Breast epithelium (tissue), 4 donors: ENCODE measurements at regions not wholly inside any gene's neighbourhood (a gene's known extent, or its start where the extent isn't known, plus 50 kb on each side); places are given as distances from the start of the nearest gene placed in this dataset.
"Not testable (repeated sequence)": the region's sequence is repeated elsewhere in the genome, so short reads cannot be mapped to it uniquely, and the experiment has no call there.

Experiments used
- DNase-seq, 2 donors: peaks; one replicate each; pipeline ENCODE4 v3.0.0-alpha.2; 2019; ENCODE audit warnings: low spot score in 2 of 2
- H3K27ac ChIP-seq, 2 donors: fragments of 200-600 bp; sonication (generic) in 1 of 2; one replicate each; pipeline ENCODE4 v1.5.1; 2016 to 2019; ENCODE audit warnings: mild to moderate bottlenecking in 1 of 2
- H3K27me3 ChIP-seq, 2 donors: fragments of 200-600 bp; sonication (generic) in 1 of 2; one replicate each; pipeline versions ENCODE4 v1.5.1 to v1.6.0; 2017 to 2019; ENCODE audit warnings: control low read depth in 1 of 2, mild to moderate bottlenecking in 1 of 2
- H3K36me3 ChIP-seq: fragments of 200-600 bp; one replicate; pipeline ENCODE4 v1.5.1; 2019
- H3K4me1 ChIP-seq, 2 donors: fragments of 200-600 bp; sonication (generic); one replicate each; pipeline ENCODE4 v1.5.1; 2016 to 2019; ENCODE audit warnings: control low read depth in 1 of 2
- H3K4me3 ChIP-seq, 3 donors: fragments of 200-600 bp; sonication (generic); 1 replicate in 2 of 3; 2 replicates in 1 of 3; pipeline ENCODE4 v1.5.1; 2016 to 2019; ENCODE audit warnings: mild to moderate bottlenecking in 3 of 3, moderate library complexity in 2 of 3
- H3K9me3 ChIP-seq, 2 donors: fragments of 200-600 bp; sonication (generic) in 1 of 2; one replicate each; pipeline ENCODE4 v1.5.1; 2016 to 2019; ENCODE audit warnings: control low read depth in 1 of 2
- POLR2A ChIP-seq: fragments of 450-650 bp; IDR thresholded peaks from one replicate; pipeline ENCODE4 v1.6.1; 2016; ENCODE audit warnings: antibody characterized with exemption, mild to moderate bottlenecking, moderate library complexity
- POLR2AphosphoS5 ChIP-seq, 3 donors: sonication (generic); formaldehyde crosslinking; IDR thresholded peaks; one replicate each; pipeline ENCODE4 v1.6.1; 2017; ENCODE audit warnings: antibody characterized with exemption in 3 of 3
- intact Hi-C: fragments of 100-400 bp; cut with DNase I; formaldehyde crosslinking; loops from one replicate; pipeline ENCODE4 v1.15.1; 2023; ENCODE audit warnings: low total_unique reads
- TF ChIP-seq, protein P1 (sequence below), 3 donors: fragments of 450-650 bp; IDR thresholded peaks; one replicate each; pipeline ENCODE4 v1.5.1; 2016 to 2017; ENCODE audit warnings: antibody characterized with exemption in 3 of 3, mild to moderate bottlenecking in 3 of 3, moderate library complexity in 3 of 3

DNA sequence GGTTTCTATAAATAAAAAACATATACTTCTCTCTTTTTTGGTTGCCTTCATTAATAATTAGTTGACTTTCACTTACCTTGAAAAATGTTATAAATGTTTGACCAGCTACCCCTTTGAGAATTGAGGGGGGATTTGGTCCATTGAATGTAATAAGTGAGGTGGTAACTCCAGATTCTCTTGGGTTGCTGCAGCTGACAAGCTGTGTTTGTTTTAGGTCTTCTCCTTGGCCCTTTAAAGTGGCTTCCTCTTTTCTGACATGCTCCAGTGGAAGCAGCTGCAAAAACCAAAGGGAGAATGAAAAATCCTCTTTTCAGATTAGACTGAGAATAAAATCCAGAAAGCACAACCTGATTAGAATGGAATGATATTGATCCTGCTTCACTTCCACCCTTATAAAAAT lies 410.5 kb downstream of the TMEM38B start:
- H3K9me3 ChIP-seq = no peaks in the 10 kb centered on the region
- intact Hi-C loops = no loop called here
- H3K36me3 ChIP-seq = no peaks in the 10 kb centered on the region
- no peak overlapping the region for H3K27ac ChIP-seq
- DNase-seq = no peak
- no peak overlapping the region for H3K4me3 ChIP-seq
- no peaks in the 10 kb centered on the region for H3K4me1 ChIP-seq
- H3K27me3 ChIP-seq = no peaks in the 10 kb centered on the region
- no peak for TF ChIP-seq POLR2A
- TF ChIP-seq, protein P1, sequence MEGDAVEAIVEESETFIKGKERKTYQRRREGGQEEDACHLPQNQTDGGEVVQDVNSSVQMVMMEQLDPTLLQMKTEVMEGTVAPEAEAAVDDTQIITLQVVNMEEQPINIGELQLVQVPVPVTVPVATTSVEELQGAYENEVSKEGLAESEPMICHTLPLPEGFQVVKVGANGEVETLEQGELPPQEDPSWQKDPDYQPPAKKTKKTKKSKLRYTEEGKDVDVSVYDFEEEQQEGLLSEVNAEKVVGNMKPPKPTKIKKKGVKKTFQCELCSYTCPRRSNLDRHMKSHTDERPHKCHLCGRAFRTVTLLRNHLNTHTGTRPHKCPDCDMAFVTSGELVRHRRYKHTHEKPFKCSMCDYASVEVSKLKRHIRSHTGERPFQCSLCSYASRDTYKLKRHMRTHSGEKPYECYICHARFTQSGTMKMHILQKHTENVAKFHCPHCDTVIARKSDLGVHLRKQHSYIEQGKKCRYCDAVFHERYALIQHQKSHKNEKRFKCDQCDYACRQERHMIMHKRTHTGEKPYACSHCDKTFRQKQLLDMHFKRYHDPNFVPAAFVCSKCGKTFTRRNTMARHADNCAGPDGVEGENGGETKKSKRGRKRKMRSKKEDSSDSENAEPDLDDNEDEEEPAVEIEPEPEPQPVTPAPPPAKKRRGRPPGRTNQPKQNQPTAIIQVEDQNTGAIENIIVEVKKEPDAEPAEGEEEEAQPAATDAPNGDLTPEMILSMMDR (IDR thresholded peaks at IDR 0.05) = no peak
- no peak for TF ChIP-seq POLR2AphosphoS5 (IDR thresholded peaks at IDR 0.05)

DNA sequence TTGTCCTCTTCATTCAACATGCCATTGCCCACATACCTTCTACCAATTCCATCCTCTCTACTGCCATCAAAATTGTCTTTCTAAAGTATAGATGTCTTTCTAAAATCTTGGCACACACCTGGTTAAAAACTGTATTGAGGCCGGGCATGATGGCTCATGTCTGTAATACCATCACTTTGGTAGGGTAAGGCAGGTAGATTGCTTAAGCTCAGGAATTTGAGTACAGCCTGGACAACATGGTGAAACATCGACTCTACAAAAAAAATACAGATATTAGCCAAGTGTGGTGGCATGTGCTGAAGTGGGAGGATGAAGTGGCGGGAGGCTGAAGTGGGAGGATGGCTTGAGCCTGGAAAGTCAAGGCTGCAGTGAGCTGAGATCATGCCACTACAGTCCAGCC lies 412.1 kb downstream of the TMEM38B start:
- Histone ChIP-seq H3K36me3 (no peaks in the 10 kb centered on the region), H3K4me1 (no peaks in the 10 kb centered on the region), H3K27ac (no peak overlapping the region), H3K9me3 (no peaks in the 10 kb centered on the region), H3K27me3 (no peaks in the 10 kb centered on the region), H3K4me3 (no peak overlapping the region)
- no peak for TF ChIP-seq POLR2AphosphoS5 (IDR thresholded peaks at IDR 0.05)
- TF ChIP-seq, protein P1 (IDR thresholded peaks at IDR 0.05) = no peak
- TF ChIP-seq POLR2A = no peak
- intact Hi-C loops = no loop called here
- DNase-seq = no peak

DNA sequence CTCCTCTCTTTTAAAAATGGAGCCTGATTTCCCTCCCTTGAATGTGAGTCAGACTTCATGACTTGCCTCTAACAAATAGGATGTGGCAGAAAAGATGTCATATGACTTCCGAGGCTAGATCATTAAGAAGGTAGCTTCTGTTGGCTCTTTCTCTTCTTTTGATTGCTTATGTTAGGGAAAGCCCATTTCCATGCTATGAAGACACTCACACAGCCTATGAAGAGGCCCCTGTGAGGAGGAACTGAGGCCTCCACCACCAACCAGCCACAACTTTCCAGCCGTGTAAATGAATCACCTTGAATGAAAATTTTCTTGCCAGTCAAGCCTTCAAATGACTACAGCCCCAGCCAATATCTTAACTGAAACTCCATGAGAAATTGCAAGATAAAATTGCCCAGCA lies 413.4 kb downstream of the TMEM38B start:
- Histone ChIP-seq H3K9me3 (no peaks in the 10 kb centered on the region), H3K27ac (no peak overlapping the region), H3K36me3 (no peaks in the 10 kb centered on the region), H3K4me3 (no peak overlapping the region), H3K4me1 (no peaks in the 10 kb centered on the region), H3K27me3 (no peaks in the 10 kb centered on the region)
- TF ChIP-seq POLR2AphosphoS5 (IDR thresholded peaks at IDR 0.05) = no peak
- no peak for TF ChIP-seq POLR2A
- TF ChIP-seq, protein P1 (IDR thresholded peaks at IDR 0.05) = no peak
- DNase-seq = no peak
- intact Hi-C loops = no loop called here

DNA sequence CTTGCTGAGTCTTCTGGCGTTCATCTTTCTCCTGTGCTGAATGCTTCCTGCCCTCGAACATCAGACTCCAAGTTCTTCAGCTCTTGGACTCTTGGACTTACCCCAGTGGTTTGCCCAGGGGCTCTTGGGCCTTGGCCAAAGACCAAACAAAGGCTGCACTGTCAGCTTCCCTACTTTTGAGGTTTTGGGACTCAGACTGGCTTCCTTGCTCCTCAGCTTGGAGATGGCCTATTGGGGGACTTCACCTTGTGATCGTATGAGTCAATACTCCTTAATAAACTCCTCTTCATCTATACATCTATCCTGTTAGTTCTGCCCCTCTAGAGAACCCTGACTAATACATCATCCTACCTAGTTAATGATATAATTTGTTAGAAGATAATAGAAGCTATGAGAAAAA lies 415.4 kb downstream of the TMEM38B start:
- H3K27ac ChIP-seq = peak overlapping the region in 1 of 2 donors; percentile 15
- H3K4me3 ChIP-seq, H3K4me1 ChIP-seq, intact Hi-C loops, H3K27me3 ChIP-seq, H3K36me3 ChIP-seq, H3K9me3 ChIP-seq: not testable (repeated sequence)
- peak in 1 of 2 donors; percentile 80 for DNase-seq

DNA sequence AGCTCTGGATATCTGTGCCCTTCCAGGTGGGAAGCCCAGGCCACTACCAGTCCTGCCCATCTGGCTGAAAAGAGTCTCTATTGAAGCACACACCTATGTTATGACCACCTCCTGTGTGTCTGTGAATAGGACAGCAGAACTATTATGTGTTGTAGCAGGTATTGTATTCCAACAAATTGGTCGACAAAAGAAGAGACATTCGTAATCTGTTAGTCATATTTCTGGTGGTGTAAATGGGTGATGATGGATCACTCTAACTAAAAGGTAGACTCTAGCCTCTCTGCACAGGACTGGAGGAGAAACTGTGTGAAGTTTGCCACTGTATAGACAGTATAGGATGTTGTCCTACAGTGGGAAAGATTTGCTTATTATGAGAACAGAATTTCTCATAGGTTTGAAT lies 416.1 kb downstream of the TMEM38B start:
- TF ChIP-seq POLR2A (no peak), POLR2AphosphoS5 (IDR thresholded peaks at IDR 0.05) (no peak)
- TF ChIP-seq, protein P1 (IDR thresholded peaks at IDR 0.05) = no peak
- DNase-seq = no peak
- Histone ChIP-seq H3K4me1 (no peaks in the 10 kb centered on the region), H3K4me3 (no peak overlapping the region), H3K9me3 (no peaks in the 10 kb centered on the region), H3K27ac (no peak overlapping the region), H3K27me3 (no peaks in the 10 kb centered on the region), H3K36me3 (no peaks in the 10 kb centered on the region)
- intact Hi-C loops = no loop called here

DNA sequence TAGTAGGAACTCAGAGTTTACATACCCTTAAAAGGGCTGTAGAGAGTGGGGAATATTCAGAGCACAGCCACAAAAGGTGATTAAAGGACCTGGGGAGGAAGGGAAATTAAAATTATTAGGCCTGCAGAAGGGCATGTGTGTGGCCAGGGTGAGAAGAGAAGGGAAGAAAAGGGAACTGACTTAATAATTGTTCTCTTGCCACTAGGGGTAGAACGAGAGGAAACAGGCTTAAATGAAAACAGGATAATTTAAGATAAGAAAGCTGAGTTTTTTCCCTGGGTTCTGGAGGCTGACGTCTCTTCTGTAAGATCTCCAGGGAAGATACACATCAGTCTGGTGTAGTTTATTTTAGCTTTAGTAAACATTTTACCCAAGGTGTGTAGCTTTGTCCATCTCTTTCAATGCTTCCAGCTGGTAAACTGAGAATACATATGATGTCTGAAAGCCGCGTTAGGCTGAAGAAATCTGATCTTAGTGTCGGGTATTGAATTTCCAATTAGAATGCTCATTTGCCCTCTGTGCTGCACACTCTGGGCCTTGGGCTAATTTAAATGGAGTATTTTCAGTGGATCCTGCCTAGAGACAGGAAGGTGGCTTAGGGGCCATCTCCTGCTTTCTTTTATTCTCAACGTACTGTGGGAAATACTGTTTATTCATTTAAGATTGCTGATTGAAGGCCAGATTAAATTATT lies 416.8 kb downstream of the TMEM38B start:
- Histone ChIP-seq H3K9me3 (no peaks in the 10 kb centered on the region), H3K4me1 (no peaks in the 10 kb centered on the region), H3K4me3 (no peak overlapping the region), H3K27me3 (no peaks in the 10 kb centered on the region), H3K36me3 (no peaks in the 10 kb centered on the region), H3K27ac (no peak overlapping the region)
- TF ChIP-seq POLR2A (no peak), POLR2AphosphoS5 (IDR thresholded peaks at IDR 0.05) (no peak)
- TF ChIP-seq, protein P1 (IDR thresholded peaks at IDR 0.05) = no peak
- intact Hi-C loops = no loop called here
- DNase-seq = no peak
